Adipocyte (in vitro differentiated cells): ENCODE measurements at regions not wholly inside any gene's neighbourhood (a gene's known extent, or its start where the extent isn't known, plus 50 kb on each side); places are given as distances from the start of the nearest gene placed in this dataset.

Experiments
- DNase-seq: peaks from one replicate; pipeline ENCODE4 v3.0.0-alpha.2; 2015; ENCODE audit warnings: low read depth
- H3K27me3 ChIP-seq: replicated peaks from 2 replicates; pipeline ENCODE4 v1.7.0; 2013; ENCODE audit warnings: mild to moderate bottlenecking, low read length, moderate library complexity; ENCODE audit not compliant: control insufficient read depth, insufficient read depth
- H3K36me3 ChIP-seq: 2 replicates; pipeline ENCODE4 v1.7.0; 2013; ENCODE audit warnings: low read length, mild to moderate bottlenecking, moderate library complexity; ENCODE audit not compliant: control insufficient read depth, insufficient read depth, severe bottlenecking
- H3K4me1 ChIP-seq: 2 replicates; pipeline ENCODE4 v1.7.0; 2013; ENCODE audit warnings: mild to moderate bottlenecking, low read length, moderate library complexity; ENCODE audit not compliant: control insufficient read depth, insufficient read depth
- H3K4me3 ChIP-seq: 2 replicates; pipeline ENCODE4 v1.7.0; 2013; ENCODE audit warnings: mild to moderate bottlenecking, low read length, moderate library complexity
- H3K9ac ChIP-seq: 2 replicates; pipeline ENCODE4 v1.7.0; 2013; ENCODE audit warnings: mild to moderate bottlenecking, low read length, moderate library complexity
- H3K9me3 ChIP-seq: 2 replicates; pipeline ENCODE4 v1.7.0; 2013; ENCODE audit warnings: mild to moderate bottlenecking, low read length, moderate library complexity; ENCODE audit not compliant: control insufficient read depth

- Histone ChIP-seq H3K4me3 (no peak overlapping the region), H3K4me1 (no peaks in the 10 kb centered on the region)
- DNase-seq, result no peak
Measured at GRCh38 chr15:61623746-61624145, 394.6 kb upstream of the RORA start.

GRCh38 chr15:61621865-61622264 is 392.8 kb upstream of the RORA start:
- H3K4me1 ChIP-seq, result no peaks in the 10 kb centered on the region
- H3K4me3 ChIP-seq, result no peak overlapping the region
- no peak for DNase-seq
- peaks cover 14% of the 10 kb centered on the region for H3K9me3 ChIP-seq
- no peaks in the 10 kb centered on the region for H3K27me3 ChIP-seq
- no peaks in the 10 kb centered on the region for H3K36me3 ChIP-seq
- no peak overlapping the region for H3K9ac ChIP-seq

More at GRCh38 chr15:61623746-61624145, 394.6 kb upstream of the RORA start:
- no peak overlapping the region for H3K9ac ChIP-seq
- H3K36me3 ChIP-seq, result no peaks in the 10 kb centered on the region
- no peaks in the 10 kb centered on the region for H3K9me3 ChIP-seq
- no peaks in the 10 kb centered on the region for H3K27me3 ChIP-seq

GRCh38 chr15:61621146-61621545 is 392.0 kb upstream of the RORA start:
- peaks cover 14% of the 10 kb centered on the region for H3K9me3 ChIP-seq
- DNase-seq, result no peak

GRCh38 chr15:61620151-61620550 is 391.0 kb upstream of the RORA start:
- Histone ChIP-seq H3K27me3 (no peaks in the 10 kb centered on the region), H3K36me3 (no peaks in the 10 kb centered on the region), H3K4me3 (no peak overlapping the region), H3K9ac (no peak overlapping the region), H3K9me3 (peaks cover 15% of the 10 kb centered on the region), H3K4me1 (no peaks in the 10 kb centered on the region)
- DNase-seq, result no peak

More at GRCh38 chr15:61621146-61621545, 392.0 kb upstream of the RORA start:
- Histone ChIP-seq H3K4me1 (no peaks in the 10 kb centered on the region), H3K36me3 (no peaks in the 10 kb centered on the region), H3K27me3 (no peaks in the 10 kb centered on the region), H3K4me3 (no peak overlapping the region), H3K9ac (no peak overlapping the region)

GRCh38 chr15:61613729-61614128 is 384.6 kb upstream of the RORA start:
- Histone ChIP-seq H3K4me1 (no peaks in the 10 kb centered on the region), H3K9ac (no peak overlapping the region), H3K36me3 (no peaks in the 10 kb centered on the region), H3K9me3 (peaks cover 26% of the 10 kb centered on the region), H3K27me3 (peaks cover 4% of the 10 kb centered on the region), H3K4me3 (no peak overlapping the region)
- DNase-seq, result no peak

- peaks cover 4% of the 10 kb centered on the region for H3K27me3 ChIP-seq
Measured at GRCh38 chr15:61613138-61613537, 384.0 kb upstream of the RORA start.

GRCh38 chr15:61612111-61612510 is 383.0 kb upstream of the RORA start:
- Histone ChIP-seq H3K36me3 (no peaks in the 10 kb centered on the region), H3K4me3 (no peak overlapping the region), H3K9ac (no peak overlapping the region), H3K27me3 (peaks cover 4% of the 10 kb centered on the region), H3K4me1 (no peaks in the 10 kb centered on the region), H3K9me3 (peaks cover 14% of the 10 kb centered on the region)
- no peak for DNase-seq

More at GRCh38 chr15:61613138-61613537, 384.0 kb upstream of the RORA start:
- H3K9me3 ChIP-seq, result peaks cover 24% of the 10 kb centered on the region
- no peaks in the 10 kb centered on the region for H3K4me1 ChIP-seq
- H3K4me3 ChIP-seq, result no peak overlapping the region
- H3K36me3 ChIP-seq, result no peaks in the 10 kb centered on the region
- no peak for DNase-seq
- H3K9ac ChIP-seq, result no peak overlapping the region

- DNase-seq, result no peak
- H3K27me3 ChIP-seq, result no peaks in the 10 kb centered on the region
- no peaks in the 10 kb centered on the region for H3K36me3 ChIP-seq
- H3K4me1 ChIP-seq, result no peaks in the 10 kb centered on the region
- H3K9ac ChIP-seq, result no peak overlapping the region
- H3K4me3 ChIP-seq, result no peak overlapping the region
- H3K9me3 ChIP-seq, result no peaks in the 10 kb centered on the region
Measured at GRCh38 chr15:61605343-61605742, 376.2 kb upstream of the RORA start.

- Histone ChIP-seq H3K27me3 (peaks cover 6% of the 10 kb centered on the region), H3K36me3 (no peaks in the 10 kb centered on the region), H3K9me3 (peaks cover 5% of the 10 kb centered on the region), H3K4me1 (no peaks in the 10 kb centered on the region), H3K4me3 (no peak overlapping the region), H3K9ac (no peak overlapping the region)
- DNase-seq, result no peak
Measured at GRCh38 chr15:61598655-61599054, 369.6 kb upstream of the RORA start.

GRCh38 chr15:61584410-61584809 is 355.3 kb upstream of the RORA start:
- Histone ChIP-seq H3K27me3 (no peaks in the 10 kb centered on the region), H3K36me3 (no peaks in the 10 kb centered on the region), H3K4me3 (no peak overlapping the region), H3K9ac (no peak overlapping the region), H3K4me1 (no peaks in the 10 kb centered on the region), H3K9me3 (peaks cover 3% of the 10 kb centered on the region)
- no peak for DNase-seq

- Histone ChIP-seq H3K9me3 (peaks cover 3% of the 10 kb centered on the region), H3K27me3 (no peaks in the 10 kb centered on the region), H3K4me3 (no peak overlapping the region), H3K4me1 (no peaks in the 10 kb centered on the region), H3K9ac (no peak overlapping the region), H3K36me3 (no peaks in the 10 kb centered on the region)
- no peak for DNase-seq
Measured at GRCh38 chr15:61582092-61582491, 353.0 kb upstream of the RORA start.

- Histone ChIP-seq H3K36me3 (no peaks in the 10 kb centered on the region), H3K9me3 (no peaks in the 10 kb centered on the region), H3K4me1 (no peaks in the 10 kb centered on the region), H3K27me3 (peaks cover 3% of the 10 kb centered on the region), H3K9ac (no peak overlapping the region), H3K4me3 (no peak overlapping the region)
- DNase-seq, result no peak
Measured at GRCh38 chr15:61575597-61575996, 346.5 kb upstream of the RORA start.
